Liver (tissue), 8 donors: ENCODE measurements at regions not wholly inside any gene's neighbourhood (a gene's known extent, or its start where the extent isn't known, plus 50 kb on each side); places are given as distances from the start of the nearest gene placed in this dataset.
"Not testable (repeated sequence)": the region's sequence is repeated elsewhere in the genome, so short reads cannot be mapped to it uniquely, and the experiment has no call there.

ENCODE experiments used
- DNase-seq: peaks from one replicate; pipeline ENCODE4 v3.0.0-alpha.2; 2017; ENCODE audit warnings: low spot score
- H3K27ac ChIP-seq, 2 donors: one replicate each; pipeline ENCODE4 v1.7.0; 2013; ENCODE audit warnings: inconsistent platforms in 2 of 2, low read length in 2 of 2, control low read depth in 1 of 2, low read depth in 1 of 2, mild to moderate bottlenecking in 1 of 2
- H3K27me3 ChIP-seq, 4 donors: one replicate each; pipeline versions ENCODE4 v1.6.1 to v1.7.0; 2013; ENCODE audit warnings: low read length in 3 of 4, inconsistent platforms in 1 of 4, mild to moderate bottlenecking in 1 of 4, moderate library complexity in 1 of 4; ENCODE audit not compliant: control insufficient read depth in 4 of 4, insufficient read depth in 4 of 4
- H3K36me3 ChIP-seq, 4 donors: one replicate each; pipeline versions ENCODE4 v1.6.1 to v1.7.0; 2013; ENCODE audit warnings: low read length in 3 of 4, mild to moderate bottlenecking in 3 of 4, low read depth in 1 of 4, moderate library complexity in 1 of 4; ENCODE audit not compliant: control insufficient read depth in 4 of 4, insufficient read depth in 3 of 4
- H3K4me1 ChIP-seq, 4 donors: one replicate each; pipeline versions ENCODE4 v1.6.1 to v1.7.0; 2013; ENCODE audit warnings: low read length in 3 of 4, mild to moderate bottlenecking in 3 of 4, moderate library complexity in 1 of 4; ENCODE audit not compliant: control insufficient read depth in 4 of 4, insufficient read depth in 4 of 4
- H3K4me3 ChIP-seq, 3 donors: one replicate each; pipeline versions ENCODE4 v1.6.1 to v1.7.0; 2013; ENCODE audit warnings: low read length in 3 of 3, control low read depth in 1 of 3, low read depth in 1 of 3, mild to moderate bottlenecking in 1 of 3
- H3K9ac ChIP-seq, 2 donors: one replicate each; pipeline ENCODE4 v1.7.0; 2013; ENCODE audit warnings: low read length in 2 of 2, mild to moderate bottlenecking in 2 of 2, moderate library complexity in 2 of 2, control low read depth in 1 of 2, low read depth in 1 of 2
- H3K9me3 ChIP-seq, 4 donors: one replicate each; pipeline versions ENCODE4 v1.6.1 to v1.7.0; 2013; ENCODE audit warnings: low read length in 3 of 4; ENCODE audit not compliant: control insufficient read depth in 4 of 4
- EGR1 ChIP-seq, 2 donors: IDR thresholded peaks; 2 replicates each; pipeline ENCODE4 v1.6.1; 2016 to 2018; ENCODE audit warnings: antibody characterized with exemption in 2 of 2, low read depth in 2 of 2
- FOXA2 ChIP-seq: IDR thresholded peaks from 2 replicates; pipeline ENCODE4 v1.6.1; 2016; ENCODE audit warnings: antibody characterized with exemption
- GABPA ChIP-seq, 2 donors: IDR thresholded peaks in 1 of 2; conservative IDR thresholded peaks in 1 of 2; 2 replicates each; pipeline ENCODE4 v1.6.1; 2016; ENCODE audit warnings: antibody characterized with exemption in 2 of 2, mild to moderate bottlenecking in 1 of 2, moderate library complexity in 1 of 2
- HNF4A ChIP-seq, 2 donors: conservative IDR thresholded peaks; 2 replicates each; pipeline ENCODE4 v1.6.1; 2016; ENCODE audit warnings: antibody characterized with exemption in 2 of 2, mild to moderate bottlenecking in 2 of 2
- HNF4G ChIP-seq: IDR thresholded peaks from 2 replicates; pipeline ENCODE4 v1.6.1; 2016; ENCODE audit warnings: antibody characterized with exemption
- JUND ChIP-seq, 2 donors: IDR thresholded peaks; 2 replicates each; pipeline ENCODE4 v1.6.1; 2016; ENCODE audit warnings: antibody characterized with exemption in 2 of 2
- NR2F2 ChIP-seq: IDR thresholded peaks from 2 replicates; pipeline ENCODE4 v1.6.1; 2016; ENCODE audit warnings: antibody characterized with exemption
- RAD21 ChIP-seq, 2 donors: IDR thresholded peaks; 2 replicates each; pipeline ENCODE4 v1.6.1; 2016; ENCODE audit warnings: antibody characterized with exemption in 2 of 2, mild to moderate bottlenecking in 2 of 2
- RXRA ChIP-seq, 2 donors: IDR thresholded peaks; 2 replicates each; pipeline ENCODE4 v1.6.1; 2017 to 2018; ENCODE audit warnings: antibody characterized with exemption in 2 of 2, mild to moderate bottlenecking in 1 of 2
- SP1 ChIP-seq: IDR thresholded peaks from 2 replicates; pipeline ENCODE4 v1.6.1; 2018; ENCODE audit warnings: antibody characterized with exemption, mild to moderate bottlenecking
- YY1 ChIP-seq: IDR thresholded peaks from 2 replicates; pipeline ENCODE4 v1.6.1; 2016; ENCODE audit warnings: antibody characterized with exemption, mild to moderate bottlenecking
- WGBS: extraction: QIAGEN DNeasy Blood & Tissue Kit; methylation state at CpG from one replicate; pipeline ENCODE4 v1.1.7; 2013; 5-methylcytosine and 5-hydroxymethylcytosine counted together
- TF ChIP-seq, protein P1 (sequence below): fragments of 150-350 bp; IDR thresholded peaks from 2 replicates; pipeline ENCODE4 v1.5.1; 2017; ENCODE audit warnings: improper control_type of control experiment, low read depth, low read length; ENCODE audit not compliant: missing input control
- TF ChIP-seq, protein P2 (sequence below): IDR thresholded peaks from 2 replicates; pipeline ENCODE4 v1.6.1; 2016; ENCODE audit warnings: antibody characterized with exemption, mild to moderate bottlenecking
- TF ChIP-seq, protein P3 (sequence below): IDR thresholded peaks from 2 replicates; pipeline ENCODE4 v1.6.1; 2016; ENCODE audit warnings: antibody characterized with exemption
- donor health status: healthy.
- donor health status: healthy.
- donor health status: healthy.
- donor health status: healthy.
- donor health status: healthy.

DNA sequence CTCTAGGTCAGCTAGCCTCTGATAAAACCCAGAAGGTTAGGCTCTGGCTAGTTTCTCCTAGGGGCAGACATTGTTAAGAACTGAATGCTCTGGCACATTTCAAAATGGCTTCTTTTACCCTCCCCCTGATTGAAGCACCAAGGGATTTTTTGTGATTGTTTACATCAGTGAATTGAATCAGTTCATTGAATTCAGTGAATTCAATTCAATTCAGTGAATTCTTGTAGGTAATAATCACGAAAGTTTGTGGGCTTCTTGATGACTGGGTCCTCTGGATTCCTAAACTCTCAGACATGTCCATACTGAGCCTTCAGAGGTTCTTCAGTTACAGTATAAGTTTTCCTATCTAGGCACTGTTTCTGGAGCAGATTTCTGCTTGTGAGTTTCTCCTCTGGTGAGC is 135.2 kb upstream of the ELAC2 start:
- Histone ChIP-seq H3K36me3 (no peaks in the 10 kb centered on the region), H3K4me3 (no peak overlapping the region), H3K27ac (no peak overlapping the region), H3K4me1 (no peaks in the 10 kb centered on the region), H3K9me3 (no peaks in the 10 kb centered on the region), H3K9ac (no peak overlapping the region), H3K27me3 (peaks cover 0 to 4% (median 0%) of the 10 kb centered on the region in 4 donors)
- WGBS = 53% methylated on average over 1 of the region's 1 CpG
- TF ChIP-seq HNF4A (conservative IDR thresholded peaks at IDR 0.05) (no peak), JUND (IDR thresholded peaks at IDR 0.05) (no peak)
- DNase-seq = no peak

DNA sequence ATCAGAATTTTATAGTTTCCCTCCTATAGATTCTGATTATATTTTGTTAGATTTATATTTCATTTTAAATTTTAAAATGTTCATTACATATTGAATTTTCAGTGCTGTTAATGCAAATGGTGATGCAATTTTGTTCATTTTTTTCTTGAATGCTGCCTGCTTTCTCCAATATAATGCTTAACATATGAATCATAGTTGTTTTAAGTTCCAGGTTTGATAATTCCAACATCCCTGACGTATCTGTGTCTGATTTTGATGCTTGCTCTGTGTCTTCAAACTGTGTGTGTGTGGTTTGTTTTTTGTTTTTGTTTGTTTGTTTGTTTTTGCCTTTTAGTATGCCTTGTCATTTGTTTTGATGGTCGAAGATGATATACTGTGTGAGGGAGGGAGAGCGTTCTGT is 134.7 kb upstream of the ELAC2 start:
- Histone ChIP-seq H3K36me3 (no peaks in the 10 kb centered on the region), H3K4me3 (no peak overlapping the region), H3K27ac (no peak overlapping the region), H3K9ac (no peak overlapping the region), H3K9me3 (no peaks in the 10 kb centered on the region), H3K27me3 (peaks cover 0 to 4% (median 0%) of the 10 kb centered on the region in 4 donors), H3K4me1 (no peaks in the 10 kb centered on the region)
- no peak for DNase-seq
- TF ChIP-seq NR2F2 (no peak), FOXA2 (no peak), SP1 (no peak), HNF4G (no peak), RAD21 (IDR thresholded peaks at IDR 0.05) (no peak), HNF4A (conservative IDR thresholded peaks at IDR 0.05) (no peak), YY1 (no peak), RXRA (IDR thresholded peaks at IDR 0.05) (no peak), EGR1 (IDR thresholded peaks at IDR 0.05; ENCODE audit: low read depth in 2 of 2) (no peak), GABPA (IDR thresholded peaks at IDR 0.05 in 1 of 2, conservative IDR thresholded peaks at IDR 0.05 in 1 of 2) (no peak)
- TF ChIP-seq, protein P1, sequence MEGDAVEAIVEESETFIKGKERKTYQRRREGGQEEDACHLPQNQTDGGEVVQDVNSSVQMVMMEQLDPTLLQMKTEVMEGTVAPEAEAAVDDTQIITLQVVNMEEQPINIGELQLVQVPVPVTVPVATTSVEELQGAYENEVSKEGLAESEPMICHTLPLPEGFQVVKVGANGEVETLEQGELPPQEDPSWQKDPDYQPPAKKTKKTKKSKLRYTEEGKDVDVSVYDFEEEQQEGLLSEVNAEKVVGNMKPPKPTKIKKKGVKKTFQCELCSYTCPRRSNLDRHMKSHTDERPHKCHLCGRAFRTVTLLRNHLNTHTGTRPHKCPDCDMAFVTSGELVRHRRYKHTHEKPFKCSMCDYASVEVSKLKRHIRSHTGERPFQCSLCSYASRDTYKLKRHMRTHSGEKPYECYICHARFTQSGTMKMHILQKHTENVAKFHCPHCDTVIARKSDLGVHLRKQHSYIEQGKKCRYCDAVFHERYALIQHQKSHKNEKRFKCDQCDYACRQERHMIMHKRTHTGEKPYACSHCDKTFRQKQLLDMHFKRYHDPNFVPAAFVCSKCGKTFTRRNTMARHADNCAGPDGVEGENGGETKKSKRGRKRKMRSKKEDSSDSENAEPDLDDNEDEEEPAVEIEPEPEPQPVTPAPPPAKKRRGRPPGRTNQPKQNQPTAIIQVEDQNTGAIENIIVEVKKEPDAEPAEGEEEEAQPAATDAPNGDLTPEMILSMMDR = no peak
- TF ChIP-seq, protein P2, sequence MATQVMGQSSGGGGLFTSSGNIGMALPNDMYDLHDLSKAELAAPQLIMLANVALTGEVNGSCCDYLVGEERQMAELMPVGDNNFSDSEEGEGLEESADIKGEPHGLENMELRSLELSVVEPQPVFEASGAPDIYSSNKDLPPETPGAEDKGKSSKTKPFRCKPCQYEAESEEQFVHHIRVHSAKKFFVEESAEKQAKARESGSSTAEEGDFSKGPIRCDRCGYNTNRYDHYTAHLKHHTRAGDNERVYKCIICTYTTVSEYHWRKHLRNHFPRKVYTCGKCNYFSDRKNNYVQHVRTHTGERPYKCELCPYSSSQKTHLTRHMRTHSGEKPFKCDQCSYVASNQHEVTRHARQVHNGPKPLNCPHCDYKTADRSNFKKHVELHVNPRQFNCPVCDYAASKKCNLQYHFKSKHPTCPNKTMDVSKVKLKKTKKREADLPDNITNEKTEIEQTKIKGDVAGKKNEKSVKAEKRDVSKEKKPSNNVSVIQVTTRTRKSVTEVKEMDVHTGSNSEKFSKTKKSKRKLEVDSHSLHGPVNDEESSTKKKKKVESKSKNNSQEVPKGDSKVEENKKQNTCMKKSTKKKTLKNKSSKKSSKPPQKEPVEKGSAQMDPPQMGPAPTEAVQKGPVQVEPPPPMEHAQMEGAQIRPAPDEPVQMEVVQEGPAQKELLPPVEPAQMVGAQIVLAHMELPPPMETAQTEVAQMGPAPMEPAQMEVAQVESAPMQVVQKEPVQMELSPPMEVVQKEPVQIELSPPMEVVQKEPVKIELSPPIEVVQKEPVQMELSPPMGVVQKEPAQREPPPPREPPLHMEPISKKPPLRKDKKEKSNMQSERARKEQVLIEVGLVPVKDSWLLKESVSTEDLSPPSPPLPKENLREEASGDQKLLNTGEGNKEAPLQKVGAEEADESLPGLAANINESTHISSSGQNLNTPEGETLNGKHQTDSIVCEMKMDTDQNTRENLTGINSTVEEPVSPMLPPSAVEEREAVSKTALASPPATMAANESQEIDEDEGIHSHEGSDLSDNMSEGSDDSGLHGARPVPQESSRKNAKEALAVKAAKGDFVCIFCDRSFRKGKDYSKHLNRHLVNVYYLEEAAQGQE = no peak
- TF ChIP-seq, protein P3, sequence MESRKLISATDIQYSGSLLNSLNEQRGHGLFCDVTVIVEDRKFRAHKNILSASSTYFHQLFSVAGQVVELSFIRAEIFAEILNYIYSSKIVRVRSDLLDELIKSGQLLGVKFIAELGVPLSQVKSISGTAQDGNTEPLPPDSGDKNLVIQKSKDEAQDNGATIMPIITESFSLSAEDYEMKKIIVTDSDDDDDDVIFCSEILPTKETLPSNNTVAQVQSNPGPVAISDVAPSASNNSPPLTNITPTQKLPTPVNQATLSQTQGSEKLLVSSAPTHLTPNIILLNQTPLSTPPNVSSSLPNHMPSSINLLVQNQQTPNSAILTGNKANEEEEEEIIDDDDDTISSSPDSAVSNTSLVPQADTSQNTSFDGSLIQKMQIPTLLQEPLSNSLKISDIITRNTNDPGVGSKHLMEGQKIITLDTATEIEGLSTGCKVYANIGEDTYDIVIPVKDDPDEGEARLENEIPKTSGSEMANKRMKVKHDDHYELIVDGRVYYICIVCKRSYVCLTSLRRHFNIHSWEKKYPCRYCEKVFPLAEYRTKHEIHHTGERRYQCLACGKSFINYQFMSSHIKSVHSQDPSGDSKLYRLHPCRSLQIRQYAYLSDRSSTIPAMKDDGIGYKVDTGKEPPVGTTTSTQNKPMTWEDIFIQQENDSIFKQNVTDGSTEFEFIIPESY = no peak
- 73% methylated on average over 3 of the region's 3 CpGs for WGBS

DNA sequence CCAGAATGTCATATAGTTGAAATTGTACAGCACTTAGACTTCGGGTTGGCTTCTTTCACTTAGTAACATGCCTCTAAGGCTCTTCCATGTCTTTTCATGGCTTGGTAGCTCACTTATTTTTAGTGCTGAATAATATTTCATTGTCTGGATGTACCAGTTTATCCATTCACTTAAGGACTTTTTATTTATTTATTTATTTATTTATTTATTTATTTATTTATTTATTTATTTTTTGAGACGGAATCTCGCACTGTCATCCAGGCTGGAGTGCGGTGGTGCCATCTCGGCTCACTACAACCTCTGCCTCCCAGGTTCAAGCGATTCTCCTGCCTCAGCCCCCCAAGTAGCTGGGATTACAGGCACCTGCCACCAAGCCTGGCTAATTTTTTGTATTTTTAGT is 132.9 kb upstream of the ELAC2 start:
- H3K9ac ChIP-seq, H3K9me3 ChIP-seq, H3K27ac ChIP-seq, H3K36me3 ChIP-seq, H3K27me3 ChIP-seq, DNase-seq, H3K4me1 ChIP-seq, H3K4me3 ChIP-seq: not testable (repeated sequence)
- WGBS = 93% methylated on average over 6 of the region's 6 CpGs
